Spleen (tissue), 11 donors: ENCODE measurements at regions not wholly inside any gene's neighbourhood (a gene's known extent, or its start where the extent isn't known, plus 50 kb on each side); places are given as distances from the start of the nearest gene placed in this dataset.

Experiments
- DNase-seq: peaks from one replicate; pipeline ENCODE4 v3.0.0-alpha.2; 2020
- H3K27ac ChIP-seq, 8 donors: fragments of 200-600 bp; sonication (generic) in 7 of 8; 1 replicate in 4 of 8; 2 replicates in 4 of 8; pipeline versions ENCODE4 v1.5.0 to v1.8.0; 2016 to 2021; ENCODE audit warnings: inconsistent platforms in 4 of 8, mild to moderate bottlenecking in 4 of 8, moderate library complexity in 1 of 8
- H3K27me3 ChIP-seq, 7 donors: fragments of 200-600 bp; sonication (generic) in 6 of 7; replicated peaks in 1 of 7; 1 replicate in 4 of 7; 2 replicates in 3 of 7; pipeline versions ENCODE4 v1.5.0 to v1.8.0; 2016 to 2021; ENCODE audit warnings: inconsistent platforms in 3 of 7, mild to moderate bottlenecking in 1 of 7
- H3K36me3 ChIP-seq, 6 donors: fragments of 200-600 bp; sonication (generic) in 5 of 6; 1 replicate in 4 of 6; 2 replicates in 2 of 6; pipeline versions ENCODE4 v1.5.0 to v1.8.0; 2016 to 2021; ENCODE audit warnings: inconsistent platforms in 2 of 6
- H3K4me1 ChIP-seq, 6 donors: fragments of 200-600 bp; sonication (generic) in 5 of 6; 1 replicate in 3 of 6; 2 replicates in 3 of 6; pipeline versions ENCODE4 v1.5.0 to v1.8.0; 2016 to 2021; ENCODE audit warnings: inconsistent platforms in 3 of 6
- H3K4me3 ChIP-seq, 8 donors: fragments of 200-600 bp; sonication (generic) in 7 of 8; 1 replicate in 4 of 8; 2 replicates in 4 of 8; pipeline versions ENCODE4 v1.5.0 to v1.8.0; 2016 to 2021; ENCODE audit warnings: inconsistent platforms in 4 of 8, mild to moderate bottlenecking in 4 of 8, moderate library complexity in 2 of 8
- H3K9me3 ChIP-seq, 8 donors: fragments of 200-600 bp; sonication (generic) in 7 of 8; 1 replicate in 4 of 8; 2 replicates in 4 of 8; pipeline versions ENCODE4 v1.5.0 to v1.8.0; 2016 to 2021; ENCODE audit warnings: inconsistent platforms in 4 of 8
- CTCF ChIP-seq, 11 experiments: fragments of 200-600 bp in 7 of 11; fragments of 450-650 bp in 4 of 11; sonication (generic) in 4 of 11; IDR thresholded peaks in 8 of 11; conservative IDR thresholded peaks in 3 of 11; 1 replicate in 7 of 11; 2 replicates in 4 of 11; pipeline versions ENCODE4 v1.4.0 to v1.8.0; 2016 to 2021; ENCODE audit warnings: antibody characterized with exemption in 11 of 11, inconsistent platforms in 4 of 11, mild to moderate bottlenecking in 1 of 11
- POLR2A ChIP-seq, 3 donors: fragments of 450-650 bp; IDR thresholded peaks; one replicate each; pipeline ENCODE4 v1.5.1; 2017; ENCODE audit warnings: antibody characterized with exemption in 3 of 3, mild to moderate bottlenecking in 1 of 3
- POLR2AphosphoS5 ChIP-seq, 3 donors: sonication (generic); formaldehyde crosslinking; IDR thresholded peaks; one replicate each; pipeline ENCODE4 v1.5.1; 2017; ENCODE audit warnings: antibody characterized with exemption in 3 of 3
- WGBS, 5 donors: extraction: QIAGEN DNeasy Blood & Tissue Kit in 3 of 5; methylation state at CpG; one replicate each; pipeline versions ENCODE4 v1.1.5 to v1.1.7; 2013 to 2018; 5-methylcytosine and 5-hydroxymethylcytosine counted together
- intact Hi-C: fragments of 100-400 bp; cut with DNase I; formaldehyde crosslinking; loops from one replicate; pipeline ENCODE4 v1.15.0; 2023; ENCODE audit warnings: low total_unique reads
- donor health status: healthy with polysubstance abuse.
- donor health status: DM: no; HTN: no; CAD: no; lungs with moderate emphysema.
- donor health status: DM: no; HTN: no; CAD: no.
- donor health status: Bipolar disorder and iron deficiency.
- donor health status: healthy.
- donor health status: DM: no; HTN: no; CAD: no.
- donor health status: DM: yes; HTN: yes; CAD: no.

GRCh38 chr10:61280303-61280702, 172.9 kb downstream of the TMEM26 start:
- no peak for TF ChIP-seq POLR2A (IDR thresholded peaks at IDR 0.05)
- TF ChIP-seq POLR2AphosphoS5 (IDR thresholded peaks at IDR 0.05), result no peak
- no peak for TF ChIP-seq CTCF (IDR thresholded peaks at IDR 0.05 in 8 of 11, conservative IDR thresholded peaks at IDR 0.05 in 3 of 11)
- H3K36me3 ChIP-seq, result no peaks in the 10 kb centered on the region
- H3K4me3 ChIP-seq, result no peak overlapping the region
- H3K27ac ChIP-seq, result no peak overlapping the region
- intact Hi-C loops, result no loop called here
- WGBS, 5 donors, result 61 to 73% (median 72%) methylated on average over 3 of the region's 3 CpGs
- H3K27me3 ChIP-seq, result no peaks in the 10 kb centered on the region
- no peak for DNase-seq
- H3K4me1 ChIP-seq, result peaks cover 2 to 21% (median 9%) of the 10 kb centered on the region in 6 donors
- no peaks in the 10 kb centered on the region for H3K9me3 ChIP-seq

GRCh38 chr10:61279400-61279799, 173.8 kb downstream of the TMEM26 start:
- no peak for DNase-seq
- intact Hi-C loops, result no loop called here
- Histone ChIP-seq H3K4me1 (peaks cover 0 to 12% (median 9%) of the 10 kb centered on the region in 6 donors), H3K9me3 (no peaks in the 10 kb centered on the region), H3K27me3 (no peaks in the 10 kb centered on the region), H3K36me3 (no peaks in the 10 kb centered on the region), H3K4me3 (no peak overlapping the region), H3K27ac (no peak overlapping the region)
- TF ChIP-seq POLR2AphosphoS5 (IDR thresholded peaks at IDR 0.05) (no peak), POLR2A (IDR thresholded peaks at IDR 0.05) (no peak), CTCF (IDR thresholded peaks at IDR 0.05 in 8 of 11, conservative IDR thresholded peaks at IDR 0.05 in 3 of 11) (no peak)
- WGBS, 5 donors, result 68 to 80% (median 75%) methylated on average over 7 of the region's 7 CpGs

- no peaks in the 10 kb centered on the region for H3K36me3 ChIP-seq
- no peak for DNase-seq
- TF ChIP-seq CTCF (IDR thresholded peaks at IDR 0.05 in 8 of 11, conservative IDR thresholded peaks at IDR 0.05 in 3 of 11) (no peak), POLR2AphosphoS5 (IDR thresholded peaks at IDR 0.05) (no peak), POLR2A (IDR thresholded peaks at IDR 0.05) (no peak)
- no peak overlapping the region for H3K27ac ChIP-seq
- H3K27me3 ChIP-seq, result no peaks in the 10 kb centered on the region
- H3K4me3 ChIP-seq, result no peak overlapping the region
- 86 to 100% (median 95%) methylated on average over 2 of the region's 2 CpGs for WGBS, 5 donors
- no peaks in the 10 kb centered on the region for H3K9me3 ChIP-seq
- intact Hi-C loops, result no loop called here
- H3K4me1 ChIP-seq, result peaks cover 0 to 3% (median 2%) of the 10 kb centered on the region in 6 donors
These were observed 174.6 kb downstream of the TMEM26 start for GRCh38 chr10:61278556-61278955.

- no peaks in the 10 kb centered on the region for H3K27me3 ChIP-seq
- no peaks in the 10 kb centered on the region for H3K36me3 ChIP-seq
- H3K4me3 ChIP-seq, result no peak overlapping the region
- H3K4me1 ChIP-seq, result no peaks in the 10 kb centered on the region
- DNase-seq, result no peak
- TF ChIP-seq POLR2A (IDR thresholded peaks at IDR 0.05) (no peak), CTCF (IDR thresholded peaks at IDR 0.05 in 8 of 11, conservative IDR thresholded peaks at IDR 0.05 in 3 of 11) (no peak), POLR2AphosphoS5 (IDR thresholded peaks at IDR 0.05) (no peak)
- H3K9me3 ChIP-seq, result no peaks in the 10 kb centered on the region
- intact Hi-C loops, result no loop called here
- no peak overlapping the region for H3K27ac ChIP-seq
These were observed 180.4 kb downstream of the TMEM26 start for GRCh38 chr10:61272781-61273180.
